WTC11 (cell line): ENCODE measurements at regions not wholly inside any gene's neighbourhood (a gene's known extent, or its start where the extent isn't known, plus 50 kb on each side); places are given as distances from the start of the nearest gene placed in this dataset.

Source experiments
- ATAC-seq: fragments of 200-7000 bp; cut with Tn5 transposase; 2 replicates; pipeline ENCODE4 v1.10.0; 2021; ENCODE audit warnings: mild to moderate bottlenecking, moderate library complexity
- CTCF ChIA-PET: fragments of 300-600 bp; sonication (Branson Sonifier 250); formaldehyde crosslinking; loops from one replicate; lab custom pipeline; 2021; ENCODE audit warnings: antibody characterized with exemption; lab: Charles Lee
- POLR2A ChIA-PET: fragments of 350-600 bp; sonication (Branson Sonifier 250); formaldehyde crosslinking; loops from one replicate; lab custom pipeline; 2021; ENCODE audit warnings: antibody characterized with exemption; lab: Charles Lee
- DNase-seq: peaks from one replicate; pipeline ENCODE4 v3.0.0; 2021; ENCODE audit warnings: low spot score
- H3K27ac Mint-ChIP-seq: 2 replicates; pipeline ENCODE4 v1.8.0; 2021; ENCODE audit warnings: mixed read lengths
- H3K27me3 Mint-ChIP-seq: 2 replicates; pipeline ENCODE4 v1.8.0; 2021; ENCODE audit warnings: low read depth, mild to moderate bottlenecking, moderate library complexity, mixed read lengths
- H3K36me3 Mint-ChIP-seq: 2 replicates; pipeline ENCODE4 v1.8.0; 2021; ENCODE audit warnings: mixed read lengths
- H3K4me1 Mint-ChIP-seq: 2 replicates; pipeline ENCODE4 v1.8.0; 2022; ENCODE audit warnings: mixed read lengths
- H3K4me3 Mint-ChIP-seq: 2 replicates; pipeline ENCODE4 v1.8.0; 2021; ENCODE audit warnings: mild to moderate bottlenecking, moderate library complexity, mixed read lengths
- H3K9me3 Mint-ChIP-seq: 2 replicates; pipeline ENCODE4 v1.8.0; 2021; ENCODE audit warnings: mixed read lengths
- AFF4 ChIP-seq: sonication (generic); formaldehyde crosslinking; IDR thresholded peaks from 2 replicates; pipeline ENCODE4 v1.8.1; 2023; ENCODE audit warnings: mild to moderate bottlenecking, missing genetic modification reagents, borderline replicate concordance
- EMX1 ChIP-seq: fragments of 250-450 bp; sonication (Bioruptor Pico); IDR thresholded peaks from 2 replicates; pipeline ENCODE4 v1.8.0; 2021; ENCODE audit warnings: mild to moderate bottlenecking
- GABPB1 ChIP-seq: sonication (generic); formaldehyde crosslinking; IDR thresholded peaks from 2 replicates; pipeline ENCODE4 v1.8.1; 2023; ENCODE audit warnings: mild to moderate bottlenecking, missing genetic modification reagents
- HMGA2 ChIP-seq: fragments of 250-450 bp; sonication (Bioruptor Pico); IDR thresholded peaks from 2 replicates; pipeline ENCODE4 v1.4.0; 2021; ENCODE audit warnings: mild to moderate bottlenecking, moderate library complexity
- IRF2 ChIP-seq: sonication (generic); formaldehyde crosslinking; IDR thresholded peaks from 2 replicates; pipeline ENCODE4 v1.8.0; 2022; ENCODE audit warnings: low read depth, missing genetic modification reagents, borderline replicate concordance
- MAX ChIP-seq: sonication (generic); formaldehyde crosslinking; IDR thresholded peaks from 2 replicates; pipeline ENCODE4 v1.8.0; 2022; ENCODE audit warnings: mild to moderate bottlenecking, missing genetic modification reagents
- NR1H2 ChIP-seq: sonication (generic); formaldehyde crosslinking; IDR thresholded peaks from 2 replicates; pipeline ENCODE4 v1.9.0; 2021; ENCODE audit warnings: mild to moderate bottlenecking, moderate library complexity, missing genetic modification reagents
- OVOL2 ChIP-seq: fragments of 250-450 bp; sonication (Bioruptor Pico); IDR thresholded peaks from 2 replicates; pipeline ENCODE4 v1.9.0; 2021; ENCODE audit warnings: mild to moderate bottlenecking, borderline replicate concordance
- RELA ChIP-seq: sonication (generic); formaldehyde crosslinking; IDR thresholded peaks from 2 replicates; pipeline ENCODE4 v1.8.1; 2022; ENCODE audit warnings: missing genetic modification reagents, mild to moderate bottlenecking, borderline replicate concordance
- SMAD3 ChIP-seq: sonication (generic); formaldehyde crosslinking; IDR thresholded peaks from 2 replicates; pipeline ENCODE4 v1.8.0; 2022; ENCODE audit warnings: missing genetic modification reagents, mild to moderate bottlenecking, borderline replicate concordance
- TCF7 ChIP-seq: sonication (generic); formaldehyde crosslinking; IDR thresholded peaks from 2 replicates; pipeline ENCODE4 v1.8.0; 2022; ENCODE audit warnings: mild to moderate bottlenecking, low read depth, missing genetic modification reagents, moderate library complexity
- TP53 ChIP-seq: sonication (generic); formaldehyde crosslinking; IDR thresholded peaks from 2 replicates; pipeline ENCODE4 v1.8.1; 2023; ENCODE audit warnings: mild to moderate bottlenecking, missing genetic modification reagents
- ZNF281 ChIP-seq: sonication (generic); formaldehyde crosslinking; IDR thresholded peaks from 2 replicates; pipeline ENCODE4 v1.8.0; 2023; ENCODE audit warnings: mild to moderate bottlenecking, missing genetic modification reagents
- ZNF317 ChIP-seq: sonication (generic); formaldehyde crosslinking; IDR thresholded peaks from 2 replicates; pipeline ENCODE4 v1.8.1; 2023; ENCODE audit warnings: low read depth, mild to moderate bottlenecking, moderate library complexity, missing genetic modification reagents, borderline replicate concordance
- ZNF423 ChIP-seq: fragments of 250-450 bp; sonication (Bioruptor Pico); IDR thresholded peaks from 2 replicates; pipeline ENCODE4 v2.1.2; 2022; ENCODE audit warnings: mild to moderate bottlenecking, moderate library complexity
- ZNF671 ChIP-seq: fragments of 250-450 bp; sonication (Bioruptor Pico); IDR thresholded peaks from 2 replicates; pipeline ENCODE4 v1.8.0; 2021; ENCODE audit warnings: mild to moderate bottlenecking

GRCh38 chr10:28951484-28951883 is 274.2 kb downstream of the BAMBI start (continued):
- no peak for TF ChIP-seq ZNF317 (CRISPR knock-in tag)
- no peak for TF ChIP-seq TCF7
- TF ChIP-seq OVOL2 = no peak
- TF ChIP-seq RELA (CRISPR knock-in tag) = no peak
- no peak for TF ChIP-seq ZNF281 (CRISPR knock-in tag)

- H3K9me3 Mint-ChIP-seq = peaks cover 4% of the 10 kb centered on the region
- no peak overlapping the region for H3K27ac Mint-ChIP-seq
Observed at GRCh38 chr10:28952523-28952922, 275.2 kb downstream of the BAMBI start.

GRCh38 chr10:28954211-28954610 is 276.9 kb downstream of the BAMBI start:
- Mint-ChIP-seq H3K4me1 (no peaks in the 10 kb centered on the region), H3K4me3 (no peak overlapping the region), H3K9me3 (peaks cover 16% of the 10 kb centered on the region), H3K36me3 (no peaks in the 10 kb centered on the region; the same call in 1 of the 2 replicates), H3K27me3 (no peaks in the 10 kb centered on the region), H3K27ac (no peak overlapping the region)
- TF ChIP-seq ZNF671 = no peak
- TF ChIP-seq ZNF281 (CRISPR knock-in tag) = no peak
- no peak for TF ChIP-seq NR1H2 (CRISPR knock-in tag)
- no peak for TF ChIP-seq TP53 (CRISPR knock-in tag)
- no peak for TF ChIP-seq IRF2 (CRISPR knock-in tag)
- no peak for TF ChIP-seq EMX1 (CRISPR knock-in tag)
- TF ChIP-seq GABPB1 (CRISPR knock-in tag) = no peak
- TF ChIP-seq SMAD3 (CRISPR knock-in tag) = no peak
- TF ChIP-seq MAX = no peak
- no peak for TF ChIP-seq AFF4 (CRISPR knock-in tag)
- no peak for ATAC-seq
- ChIA-PET CTCF (no interaction called here), POLR2A (no interaction called here)
- DNase-seq = no peak

More at GRCh38 chr10:28952523-28952922, 275.2 kb downstream of the BAMBI start:
- POLR2A ChIA-PET = no interaction called here
- Mint-ChIP-seq H3K4me1 (no peaks in the 10 kb centered on the region), H3K27me3 (no peaks in the 10 kb centered on the region), H3K36me3 (no peaks in the 10 kb centered on the region; the same call in 1 of the 2 replicates), H3K4me3 (no peak overlapping the region)
- CTCF ChIA-PET = interaction anchor here (1.2 kb wide), 1 partner anchor 13 kb away, joined by 3 read pairs; no protein-coding TSS in a partner anchor
- ATAC-seq (no peak), DNase-seq (no peak)
- TF ChIP-seq ZNF423 (CRISPR knock-in tag) (no peak), HMGA2 (CRISPR knock-in tag) (no peak)
